Kidney capillary endothelial cell (primary cell): ENCODE measurements at regions not wholly inside any gene's neighbourhood (a gene's known extent, or its start where the extent isn't known, plus 50 kb on each side); places are given as distances from the start of the nearest gene placed in this dataset.
"Not testable (repeated sequence)": the region's sequence is repeated elsewhere in the genome, so short reads cannot be mapped to it uniquely, and the experiment has no call there.

Source experiments
- DNase-seq: peaks from one replicate; pipeline ENCODE4 v3.0.0-alpha.2; 2018; ENCODE audit warnings: low spot score

GRCh38 chr10:46749003-46749402 is 162.2 kb upstream of the PTPN20 start:
- not testable (repeated sequence) for DNase-seq

GRCh38 chr10:46749470-46749869 is 161.8 kb upstream of the PTPN20 start:
- DNase-seq, result not testable (repeated sequence)

- DNase-seq, result not testable (repeated sequence)
These were observed 157.5 kb upstream of the PTPN20 start for GRCh38 chr10:46753763-46754162.

GRCh38 chr10:46761471-46761870 is 149.8 kb upstream of the PTPN20 start:
- not testable (repeated sequence) for DNase-seq

GRCh38 chr10:46768515-46769291 is 142.5 kb upstream of the PTPN20 start:
- not testable (repeated sequence) for DNase-seq

GRCh38 chr10:46773178-46773896 is 137.9 kb upstream of the PTPN20 start:
- DNase-seq, result not testable (repeated sequence)

- not testable (repeated sequence) for DNase-seq
These were observed 137.4 kb upstream of the PTPN20 start for GRCh38 chr10:46773897-46774236.

- DNase-seq, result not testable (repeated sequence)
These were observed 136.9 kb upstream of the PTPN20 start for GRCh38 chr10:46774366-46774765.

- DNase-seq, result not testable (repeated sequence)
These were observed 136.1 kb upstream of the PTPN20 start for GRCh38 chr10:46774945-46775667.

GRCh38 chr10:46775668-46776059 is 135.6 kb upstream of the PTPN20 start:
- DNase-seq, result not testable (repeated sequence)

GRCh38 chr10:46779571-46779970 is 131.7 kb upstream of the PTPN20 start:
- DNase-seq, result not testable (repeated sequence)

GRCh38 chr10:46780164-46780563 is 131.1 kb upstream of the PTPN20 start:
- not testable (repeated sequence) for DNase-seq

GRCh38 chr10:46781001-46781400 is 130.2 kb upstream of the PTPN20 start:
- DNase-seq, result not testable (repeated sequence)

GRCh38 chr10:46782001-46782874 is 129.0 kb upstream of the PTPN20 start:
- not testable (repeated sequence) for DNase-seq

- not testable (repeated sequence) for DNase-seq
These were observed 126.6 kb upstream of the PTPN20 start for GRCh38 chr10:46784665-46785064.

GRCh38 chr10:46786125-46786517 is 125.1 kb upstream of the PTPN20 start:
- DNase-seq, result not testable (repeated sequence)

GRCh38 chr10:46786518-46787320 is 124.5 kb upstream of the PTPN20 start:
- peak; percentile 48 for DNase-seq

- DNase-seq, result peak; percentile 36
These were observed 124.0 kb upstream of the PTPN20 start for GRCh38 chr10:46787321-46787615.

GRCh38 chr10:46792657-46793357 is 118.4 kb upstream of the PTPN20 start:
- not testable (repeated sequence) for DNase-seq

GRCh38 chr10:46796351-46796750 is 114.9 kb upstream of the PTPN20 start:
- DNase-seq, result not testable (repeated sequence)
